GM03348 (cell line): ENCODE measurements at regions not wholly inside any gene's neighbourhood (a gene's known extent, or its start where the extent isn't known, plus 50 kb on each side); places are given as distances from the start of the nearest gene placed in this dataset.
"Not testable (repeated sequence)": the region's sequence is repeated elsewhere in the genome, so short reads cannot be mapped to it uniquely, and the experiment has no call there.

Source experiments
- DNase-seq: peaks from one replicate; pipeline ENCODE4 v3.0.0; 2012; ENCODE audit warnings: low spot score

DNA sequence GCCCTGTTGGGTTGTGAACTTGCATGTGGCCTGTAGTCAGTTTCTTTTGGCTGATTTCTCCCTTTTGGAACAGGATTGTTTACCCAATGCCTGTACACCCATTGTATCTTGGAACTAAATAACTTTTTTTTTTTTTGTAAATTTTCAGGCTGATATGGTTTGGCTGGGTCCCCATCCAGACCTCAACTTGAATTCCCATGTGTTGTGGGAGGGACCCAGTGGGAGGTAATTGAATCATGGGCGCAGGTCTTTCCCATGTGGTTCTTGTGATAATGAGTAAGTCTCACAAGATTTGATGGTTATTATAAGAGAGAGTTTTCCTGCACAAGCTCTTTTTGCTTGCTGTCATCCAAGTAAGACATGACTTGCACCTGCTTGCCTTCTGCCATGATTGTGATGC lies 253.8 kb upstream of the GBE1 start:
- no peak for DNase-seq

DNA sequence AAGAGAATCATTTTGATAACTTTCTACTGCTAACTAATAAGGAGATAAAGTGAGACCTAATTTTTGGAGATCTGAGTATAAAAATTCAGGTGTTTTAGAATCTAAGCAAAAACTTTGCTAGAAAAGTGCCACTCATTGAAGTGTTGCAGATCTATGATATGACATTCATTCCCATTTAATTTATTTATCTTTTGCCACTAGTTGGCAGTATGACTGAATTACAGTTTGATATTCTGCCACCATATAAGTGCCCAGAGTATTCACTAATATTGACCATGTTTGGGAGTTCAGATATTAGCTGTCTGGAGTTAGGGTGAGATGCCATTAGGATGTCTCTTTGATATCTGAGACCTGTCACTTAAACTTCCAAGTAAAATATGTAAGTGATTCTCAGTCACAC lies 251.3 kb upstream of the GBE1 start:
- DNase-seq: peak; percentile 7

DNA sequence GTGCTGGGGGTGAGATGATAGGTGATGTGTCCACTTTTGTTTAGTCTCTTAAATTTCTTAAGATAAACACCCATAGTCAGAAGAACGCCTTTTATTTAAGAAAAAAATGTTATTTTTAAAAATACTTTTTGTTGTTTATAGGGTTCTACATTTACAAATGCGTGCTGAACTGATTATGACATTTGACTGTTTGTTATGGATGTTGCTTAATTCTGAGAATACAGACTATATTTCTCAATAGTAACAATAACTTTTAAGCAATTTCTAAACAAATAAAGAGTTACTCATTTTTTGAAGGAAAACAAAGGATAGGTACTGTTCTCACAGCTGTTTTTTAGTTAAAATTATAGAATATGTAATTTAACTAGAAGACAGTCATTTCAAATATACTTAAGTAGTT lies 249.9 kb upstream of the GBE1 start:
- no peak for DNase-seq

DNA sequence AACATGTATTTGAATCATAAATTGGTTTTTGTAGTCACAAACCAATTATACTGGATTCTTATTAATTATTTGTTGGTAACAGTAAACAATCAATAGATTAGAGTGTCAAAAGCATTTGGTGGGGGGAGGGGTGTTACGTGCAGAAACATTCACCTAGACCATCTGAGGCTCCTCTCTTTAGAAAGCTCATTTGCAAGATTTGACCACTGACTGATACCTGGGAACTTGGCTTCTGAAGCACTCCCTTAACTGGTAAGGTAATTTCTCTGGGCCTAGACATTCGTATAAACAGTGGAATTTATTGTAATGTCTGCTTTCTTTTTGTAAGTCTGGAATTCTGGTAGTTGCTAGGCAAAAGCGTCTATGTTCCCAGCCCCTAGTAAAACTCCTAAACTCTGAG lies 243.8 kb upstream of the GBE1 start:
- DNase-seq: no peak

DNA sequence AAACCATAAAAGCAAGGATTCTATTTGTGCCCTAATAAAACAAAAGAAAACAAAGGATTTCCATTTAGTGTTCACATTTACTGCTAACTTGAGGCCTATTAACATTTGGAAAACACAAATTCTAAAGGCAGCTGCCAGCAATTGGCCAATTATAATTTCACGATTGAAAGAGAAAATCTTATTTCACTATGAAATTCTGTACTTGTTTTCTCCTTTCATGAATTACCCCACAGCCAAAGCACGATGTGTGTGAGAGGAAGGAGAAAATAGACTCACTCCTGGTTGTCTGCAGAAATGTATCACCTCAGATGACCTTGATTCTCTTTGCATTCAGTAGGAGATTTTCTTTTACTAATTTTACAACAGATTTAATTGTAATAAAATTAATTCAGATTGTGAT lies 242.8 kb upstream of the GBE1 start:
- no peak for DNase-seq

DNA sequence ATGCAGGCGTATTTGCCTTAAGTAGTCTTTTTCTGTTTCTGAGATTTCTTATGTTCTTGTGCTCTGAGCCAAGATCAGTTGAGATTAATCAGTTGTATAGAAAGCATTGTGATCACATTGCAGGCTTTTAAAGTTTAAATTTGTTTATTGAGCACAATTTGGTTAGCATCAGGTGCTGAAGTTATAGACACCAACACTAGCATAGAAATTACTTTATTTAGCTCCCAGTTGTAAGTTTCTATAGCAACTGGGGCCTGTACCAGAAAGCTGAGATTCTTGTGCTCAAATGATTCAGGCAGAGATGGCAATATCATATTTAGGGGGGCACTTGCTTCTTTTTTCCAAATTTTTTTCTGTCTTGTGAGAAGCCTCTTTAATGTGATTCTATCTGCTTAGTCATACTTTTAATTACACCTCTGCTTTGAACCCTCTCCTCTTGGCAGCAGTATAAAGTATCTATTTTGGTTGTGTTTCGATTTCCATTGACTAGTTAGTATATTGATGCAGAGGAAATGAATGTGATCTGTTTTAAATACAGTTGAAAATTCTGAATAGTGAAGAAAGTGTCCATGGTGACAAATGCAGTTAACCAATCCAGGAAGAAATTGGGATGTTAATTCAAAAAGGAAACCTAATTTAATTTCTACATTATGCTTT lies 241.7 kb upstream of the GBE1 start:
- DNase-seq: no peak

DNA sequence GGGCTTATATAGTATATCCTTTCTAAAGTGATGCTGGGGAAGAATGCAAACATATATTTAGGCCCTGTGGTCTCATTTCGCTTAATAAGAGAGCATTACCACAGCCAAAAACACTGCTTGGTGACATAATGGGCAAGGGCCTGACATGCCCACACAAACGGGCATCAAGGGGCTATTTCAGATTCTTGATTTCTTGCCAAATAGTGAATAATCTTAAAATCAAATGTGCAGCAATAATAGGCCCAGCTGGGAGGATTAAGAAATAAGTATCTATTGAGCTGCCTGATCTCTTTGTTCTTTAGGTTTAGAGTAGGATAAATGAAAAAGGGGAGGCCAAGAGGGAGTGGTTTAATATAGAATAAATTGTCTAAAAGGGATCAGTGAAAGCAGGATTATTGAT lies 241.0 kb upstream of the GBE1 start:
- no peak for DNase-seq

DNA sequence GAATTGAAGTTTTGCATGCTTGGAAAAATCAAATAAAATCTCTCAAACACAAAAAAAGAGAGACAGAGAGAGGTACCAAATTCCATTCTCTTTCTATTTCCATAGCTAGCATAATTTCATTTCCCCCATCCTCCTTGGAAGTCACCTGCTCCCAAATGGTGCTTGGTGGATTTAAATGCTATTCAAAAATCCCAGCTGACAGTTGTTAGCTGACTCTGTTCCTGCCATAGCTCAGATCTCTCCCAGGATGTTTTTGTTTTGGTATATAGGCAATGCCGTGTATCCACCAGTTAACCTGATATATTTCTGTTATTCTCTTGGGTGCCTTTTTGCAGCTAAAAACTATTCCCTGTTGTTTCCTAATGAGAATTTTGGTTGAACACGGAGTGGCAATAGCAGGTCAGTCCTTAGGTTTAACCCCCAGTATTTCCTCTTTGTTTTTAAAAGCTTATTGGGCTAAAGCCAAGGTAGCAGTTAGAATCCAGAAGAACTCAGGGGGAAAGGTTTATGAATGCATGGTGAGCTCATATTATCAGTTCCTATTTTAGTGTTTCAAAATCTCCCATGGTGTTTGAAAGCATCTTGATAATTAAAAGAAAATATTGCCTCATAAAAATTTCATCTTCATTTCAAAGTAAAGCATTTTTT lies 240.0 kb upstream of the GBE1 start:
- no peak for DNase-seq

DNA sequence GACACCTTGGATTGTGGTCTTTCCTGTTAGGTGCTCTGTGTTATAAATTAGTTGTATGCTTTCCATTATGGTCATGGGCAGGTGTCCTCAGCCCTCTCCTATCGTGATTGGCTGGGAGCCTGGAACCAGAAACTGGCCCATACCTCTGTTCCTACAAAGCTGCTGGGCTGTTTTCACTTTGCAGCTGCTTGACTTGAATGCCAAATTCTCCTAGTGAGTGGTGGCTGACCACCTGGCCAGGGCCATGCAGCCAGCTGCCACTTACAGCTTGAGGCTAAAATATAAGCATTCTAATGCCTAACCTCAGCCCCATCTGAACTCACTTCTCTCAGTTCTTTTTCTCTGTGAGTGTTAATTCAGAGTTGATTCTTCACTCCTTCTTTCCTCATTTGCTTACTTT lies 239.3 kb upstream of the GBE1 start:
- no peak for DNase-seq

DNA sequence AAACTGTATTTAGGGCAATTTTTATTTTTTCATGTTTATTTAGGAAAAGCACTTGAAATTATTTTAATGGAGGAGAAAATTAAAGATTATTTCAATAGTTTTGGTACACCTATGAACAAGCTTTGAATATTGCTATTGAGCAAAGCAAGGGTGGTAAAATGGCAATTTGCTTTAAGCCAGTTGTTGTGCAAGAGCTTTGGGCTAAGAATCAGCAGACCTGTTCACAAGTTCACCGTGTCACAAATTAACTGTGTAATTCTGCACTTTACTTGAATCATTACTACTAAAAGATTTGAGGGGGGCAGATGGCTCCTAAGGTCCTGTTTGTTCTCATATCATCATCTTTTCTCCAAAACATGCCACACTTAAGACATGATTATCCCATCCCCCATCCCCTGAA lies 238.9 kb upstream of the GBE1 start:
- no peak for DNase-seq

DNA sequence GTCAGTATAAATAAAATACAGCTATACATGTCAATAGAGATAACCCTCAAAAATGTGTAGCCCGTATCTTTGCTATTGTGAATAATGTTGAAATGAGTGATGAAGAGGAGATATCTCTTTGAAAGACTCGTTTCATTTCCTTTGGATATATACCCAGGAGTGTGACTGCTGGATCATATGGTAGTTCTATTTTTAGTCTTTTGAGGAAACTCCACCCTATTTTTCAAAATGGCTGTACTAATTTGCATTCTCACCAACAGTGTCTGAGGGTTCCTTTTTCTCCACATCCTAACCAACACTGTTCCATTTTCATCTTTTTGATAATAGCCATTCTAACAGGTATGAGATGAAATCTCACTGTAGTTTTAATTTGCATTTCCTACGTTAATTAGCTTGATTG lies 237.5 kb upstream of the GBE1 start:
- DNase-seq: no peak

DNA sequence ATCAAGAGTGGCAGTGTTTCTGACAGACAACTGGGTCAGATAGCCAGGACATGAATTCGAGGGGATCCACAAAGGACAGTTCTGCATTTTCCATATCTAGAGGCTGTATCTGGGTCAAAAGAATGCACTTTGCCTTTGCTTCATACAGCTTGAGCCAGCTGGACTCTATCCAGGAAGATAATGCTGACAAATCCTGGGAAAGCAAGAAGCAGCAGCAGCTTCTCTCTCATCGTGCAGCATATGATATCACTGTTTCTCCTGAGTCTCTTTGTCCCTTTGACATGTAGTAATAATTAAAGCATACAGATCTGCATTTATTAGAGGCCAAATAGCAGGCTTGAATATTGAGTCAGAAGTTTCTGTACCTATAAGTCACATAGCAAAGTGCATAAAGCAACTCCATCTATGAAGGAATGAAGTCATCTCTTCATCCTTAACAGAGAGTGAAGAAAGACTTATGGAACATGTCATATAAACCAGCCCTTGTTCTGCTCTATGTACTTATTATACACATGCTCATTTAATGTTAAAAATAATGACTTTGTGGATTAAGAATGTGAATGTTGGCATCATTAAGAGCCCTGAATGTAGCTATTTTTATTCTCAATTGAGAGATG lies 236.8 kb upstream of the GBE1 start:
- DNase-seq: no peak

DNA sequence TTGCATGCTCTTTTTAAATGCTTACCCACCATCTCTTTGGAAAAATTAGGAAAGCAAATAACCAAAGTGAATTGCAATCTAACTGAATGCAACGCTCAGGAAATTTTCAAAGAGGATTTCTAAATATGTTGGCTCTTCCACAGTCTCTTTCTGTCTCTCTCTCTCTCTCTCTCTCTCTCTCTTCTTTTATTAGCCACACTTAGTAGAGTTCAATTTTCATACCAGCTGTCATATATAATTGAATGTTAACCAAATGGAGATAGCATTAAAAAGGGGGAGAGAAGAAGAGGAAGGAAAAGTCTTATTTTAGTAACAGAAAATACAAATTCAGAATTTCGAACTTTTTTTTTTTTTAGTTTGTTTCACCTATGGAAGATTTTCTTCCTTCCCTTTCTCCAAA lies 235.9 kb upstream of the GBE1 start:
- DNase-seq: no peak

DNA sequence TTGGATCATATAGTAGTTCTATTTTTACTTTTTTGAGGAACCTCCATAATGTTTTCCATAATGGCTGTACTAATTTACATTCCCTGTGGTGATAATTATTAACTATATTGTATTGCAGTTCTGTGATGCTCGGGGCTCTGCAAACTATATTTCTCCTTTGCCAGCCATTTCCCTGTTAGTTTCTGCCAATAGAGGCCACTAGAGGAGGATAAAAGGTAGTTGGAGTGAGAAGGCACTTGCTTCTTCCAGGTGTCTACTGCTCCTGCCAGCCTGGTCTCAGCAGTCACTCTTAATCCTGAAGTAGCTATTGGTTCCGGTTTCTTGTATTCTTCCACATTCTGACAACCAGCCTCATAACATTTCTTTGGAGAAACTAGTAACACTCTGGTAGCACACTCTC lies 233.9 kb upstream of the GBE1 start:
- no peak for DNase-seq

DNA sequence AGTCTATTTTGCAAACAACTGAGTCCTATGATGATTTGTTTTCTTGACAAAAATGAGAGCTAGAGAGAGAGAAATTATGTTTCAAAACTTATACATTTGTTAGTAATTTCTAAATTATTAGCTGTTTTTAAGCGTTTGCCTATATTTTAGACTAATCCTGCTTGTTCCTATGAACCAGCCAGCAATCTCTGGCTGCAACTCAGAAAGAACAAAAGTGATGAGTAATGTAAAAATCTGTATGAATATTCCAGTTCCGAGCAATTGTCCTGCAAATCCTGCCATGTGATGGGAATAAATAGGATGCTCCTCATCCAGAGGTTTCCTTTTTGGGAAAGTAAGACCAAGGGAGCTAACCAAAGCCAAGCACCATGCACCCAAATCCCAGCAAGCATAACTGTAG lies 228.3 kb upstream of the GBE1 start:
- no peak for DNase-seq

DNA sequence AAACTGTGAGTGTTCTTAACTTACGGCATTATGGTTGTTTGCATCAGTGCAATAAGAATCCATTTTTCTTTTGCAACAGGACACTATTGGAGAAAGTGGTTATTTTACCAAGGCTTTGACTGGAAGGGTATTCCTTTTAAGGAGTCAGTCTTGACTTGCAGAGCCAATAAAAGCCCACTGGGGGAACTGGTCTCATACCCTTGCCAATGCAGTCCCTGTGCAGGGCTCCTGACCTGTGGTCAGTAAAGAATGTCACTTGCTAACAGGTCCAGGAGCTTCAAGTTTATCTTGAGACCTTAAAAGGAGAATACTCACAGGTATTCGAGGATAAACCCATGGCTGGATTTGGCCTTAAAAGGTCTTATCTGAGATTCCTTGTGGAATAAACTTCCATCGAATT lies 227.8 kb upstream of the GBE1 start:
- DNase-seq: no peak

DNA sequence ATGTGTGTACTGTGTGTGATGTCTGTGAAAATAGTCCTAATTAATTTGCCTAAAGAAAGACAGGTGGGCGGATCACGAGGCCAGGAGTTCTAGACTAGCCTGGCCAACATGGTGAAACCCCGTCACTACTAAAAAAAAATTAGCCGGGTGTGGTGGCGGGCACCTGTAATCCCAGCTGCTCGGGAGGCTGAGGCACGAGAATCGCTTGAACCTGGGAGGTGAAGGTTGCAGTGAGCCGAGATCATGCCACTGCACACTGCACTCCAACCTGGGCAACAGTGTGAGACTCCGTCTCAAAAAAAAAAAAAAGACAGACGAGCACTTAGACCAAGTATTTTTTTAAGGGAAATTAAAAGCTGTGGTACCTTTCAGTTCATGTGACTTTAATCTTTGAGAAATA lies 226.0 kb upstream of the GBE1 start:
- DNase-seq: not testable (repeated sequence)

DNA sequence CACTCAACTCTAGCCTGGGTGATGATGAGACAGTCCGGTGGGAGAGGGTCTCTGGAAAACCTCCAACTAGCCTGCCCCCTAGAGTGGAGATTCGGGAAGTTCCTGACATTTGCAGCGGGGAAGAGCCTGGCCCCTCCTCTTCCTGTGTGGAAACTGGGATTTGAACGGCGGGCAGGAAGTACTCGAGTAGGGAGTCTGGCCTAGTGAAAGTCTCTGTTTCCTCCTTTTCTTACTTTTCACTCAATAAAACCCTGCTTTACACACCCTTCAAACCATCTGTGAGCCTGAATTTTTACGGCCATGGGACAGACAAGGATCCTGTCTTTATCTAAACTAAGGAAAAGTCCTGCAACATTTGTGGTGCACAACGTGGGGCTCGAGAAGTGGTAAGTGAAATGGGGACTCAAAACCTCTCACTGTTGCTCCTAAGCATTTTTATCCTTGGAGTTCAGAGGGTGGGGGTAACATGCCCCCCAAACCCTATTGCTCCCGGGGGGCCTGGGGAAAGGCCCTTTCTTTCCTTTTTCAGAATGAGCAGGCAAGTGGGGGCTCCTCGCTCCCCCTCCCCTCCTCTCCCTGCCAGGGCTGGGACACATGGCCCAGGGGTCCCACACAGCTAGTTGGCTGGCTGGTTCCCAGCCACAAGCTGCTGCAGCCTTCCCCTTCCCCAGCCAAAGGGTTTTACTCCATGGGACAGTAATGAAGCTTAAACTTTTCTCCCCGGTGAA lies 224.7 kb upstream of the GBE1 start:
- DNase-seq: no peak

DNA sequence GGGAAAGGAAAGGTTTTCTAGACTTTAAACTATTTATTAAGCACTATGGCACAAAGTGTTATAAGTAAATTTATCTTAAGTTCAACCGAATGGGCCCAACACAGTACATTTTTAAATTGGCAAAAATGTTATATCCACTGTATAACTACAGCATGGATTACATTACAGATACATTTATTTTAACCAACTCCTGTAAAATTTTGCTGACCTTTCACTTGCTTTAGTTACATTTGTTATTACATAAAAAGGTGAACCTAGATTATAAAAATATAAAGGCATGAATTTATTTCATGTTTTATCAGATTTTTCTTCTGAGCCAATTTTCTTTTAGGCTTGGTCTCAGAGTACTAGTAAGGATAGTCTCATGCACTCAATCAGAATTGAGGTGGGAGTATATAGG lies 221.9 kb upstream of the GBE1 start:
- no peak for DNase-seq

DNA sequence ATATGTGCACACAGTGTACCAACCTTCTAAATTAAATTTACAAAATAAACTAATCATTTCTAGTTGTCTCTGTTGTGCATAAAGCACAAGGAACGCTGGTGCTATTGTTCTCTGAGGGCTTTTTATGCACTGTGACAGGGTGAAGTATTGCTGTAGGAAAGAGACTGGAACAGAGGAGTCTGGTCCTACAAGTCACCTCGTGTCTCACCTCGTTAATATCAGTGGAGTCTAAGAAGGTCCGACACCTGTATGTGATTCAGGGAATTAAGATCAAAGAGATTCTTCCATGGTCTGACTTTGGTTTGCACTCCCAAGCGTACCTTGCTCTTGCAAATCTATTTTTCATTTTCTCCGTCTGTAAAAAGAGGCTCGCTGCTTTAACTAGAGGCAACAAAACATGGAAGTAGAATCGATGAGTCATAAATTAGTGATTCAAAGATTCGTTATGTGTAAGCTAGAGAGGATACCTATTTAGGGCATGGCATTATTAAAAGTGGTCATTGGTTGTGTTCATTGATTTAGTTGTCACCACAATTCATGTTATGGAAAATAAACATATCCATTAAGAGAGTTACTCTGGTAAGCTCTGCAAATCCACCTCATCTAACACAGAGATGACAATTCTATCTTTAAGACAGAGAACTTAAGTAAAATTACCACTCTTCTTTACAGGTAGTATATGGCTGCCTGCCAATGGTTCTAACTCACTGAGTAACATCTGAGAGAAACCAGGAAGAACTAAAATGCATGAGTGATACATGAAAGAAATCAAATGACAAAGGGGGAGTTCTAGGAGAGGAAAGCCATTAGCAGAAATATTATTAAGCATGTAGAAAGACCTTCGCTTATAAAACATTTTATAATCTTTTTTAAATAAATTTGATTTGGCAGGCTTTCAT lies 219.4 kb upstream of the GBE1 start:
- DNase-seq: no peak

DNA sequence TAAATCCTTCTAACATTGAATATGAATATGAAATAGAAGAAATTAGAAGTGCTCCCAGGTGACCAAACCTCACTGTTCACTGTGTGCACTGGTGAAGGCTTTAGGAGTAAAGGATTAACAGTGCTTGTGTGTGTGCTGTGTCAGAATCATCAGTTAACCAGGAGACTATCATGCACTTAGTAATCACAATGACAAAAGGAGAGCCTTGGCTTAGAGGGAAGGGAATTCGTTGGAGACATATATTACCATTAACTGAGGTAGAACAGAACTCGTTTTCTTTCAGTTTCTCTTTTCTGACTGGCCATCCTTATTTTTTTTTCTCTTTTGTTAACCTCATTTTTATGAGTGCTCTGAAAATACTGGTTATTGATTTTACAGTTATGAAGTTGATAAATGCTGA lies 213.3 kb upstream of the GBE1 start:
- no peak for DNase-seq

DNA sequence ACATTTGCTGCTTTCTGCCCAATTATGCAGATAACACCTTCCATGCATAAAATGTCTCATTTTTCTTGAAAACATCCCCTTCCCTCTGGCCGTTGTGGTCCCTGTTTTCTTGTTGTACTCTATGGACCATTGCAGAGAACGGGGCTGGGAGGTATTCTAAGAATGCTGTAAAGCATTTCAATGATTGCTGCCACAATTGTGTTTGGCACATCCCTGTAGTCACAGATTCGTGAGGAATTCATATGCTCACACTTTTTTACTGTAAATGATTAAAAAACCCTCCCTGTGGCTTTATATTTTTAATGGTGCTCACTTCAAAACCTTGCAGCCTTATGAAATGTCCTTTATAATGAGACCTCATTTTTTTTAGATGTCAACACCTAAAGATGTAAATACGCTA lies 207.2 kb upstream of the GBE1 start:
- no peak for DNase-seq
